Head of caudate nucleus (tissue), 42 donors: ENCODE measurements at regions not wholly inside any gene's neighbourhood (a gene's known extent, or its start where the extent isn't known, plus 50 kb on each side); places are given as distances from the start of the nearest gene placed in this dataset.

Source experiments
- DNase-seq, 42 donors: peaks; one replicate each; pipeline versions ENCODE4 v3.0.0 to v3.0.0-alpha.2; 2020 to 2021; ENCODE audit warnings: mixed read lengths in 7 of 42
- intact Hi-C: fragments of 100-400 bp; cut with DNase I; formaldehyde crosslinking; loops from one replicate; pipeline ENCODE4 v1.15.0; 2022

DNA sequence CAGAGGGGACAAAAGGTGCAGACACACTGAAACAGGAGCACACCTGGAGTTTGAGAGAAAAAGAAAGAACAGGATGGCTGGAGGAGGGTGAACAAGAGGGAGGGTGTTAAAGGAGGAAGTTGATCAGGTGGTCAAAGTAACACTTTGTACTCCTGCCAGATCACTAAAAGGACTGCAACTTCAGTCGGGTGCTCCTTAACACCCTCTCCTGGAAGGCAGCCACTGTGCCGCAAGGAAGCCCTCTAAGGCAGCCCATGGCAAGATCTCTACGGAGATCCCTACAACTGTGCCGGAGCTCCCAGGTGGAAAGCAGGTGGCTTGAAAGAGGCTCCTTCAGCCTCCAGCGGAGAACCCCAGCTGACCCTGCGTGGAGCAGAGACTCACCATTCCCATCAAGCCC is 124.4 kb upstream of the MSX2 start:
- intact Hi-C loops = no loop called here

DNA sequence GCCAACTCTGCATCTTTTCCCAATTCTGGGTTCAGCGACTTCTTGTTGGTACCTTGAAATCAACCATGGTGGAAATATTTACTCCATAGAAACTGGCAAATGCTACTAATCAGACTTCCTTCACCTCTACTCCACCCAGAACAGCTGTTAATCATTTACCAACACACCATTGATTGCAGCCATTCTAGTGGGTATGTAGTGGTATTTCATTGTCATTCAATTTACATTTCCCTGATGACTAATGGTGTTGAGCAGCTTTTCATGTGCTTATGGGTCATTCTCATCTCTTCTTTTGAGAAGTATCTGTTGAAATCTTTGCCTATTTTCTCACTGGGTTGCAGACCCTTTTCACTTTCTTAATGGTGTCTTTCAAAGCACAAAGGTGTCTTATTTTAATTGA is 122.4 kb upstream of the MSX2 start:
- no peak for DNase-seq
- intact Hi-C loops = no loop called here

More for the DNA sequence above, 124.4 kb upstream of the MSX2 start:
- DNase-seq = no peak

DNA sequence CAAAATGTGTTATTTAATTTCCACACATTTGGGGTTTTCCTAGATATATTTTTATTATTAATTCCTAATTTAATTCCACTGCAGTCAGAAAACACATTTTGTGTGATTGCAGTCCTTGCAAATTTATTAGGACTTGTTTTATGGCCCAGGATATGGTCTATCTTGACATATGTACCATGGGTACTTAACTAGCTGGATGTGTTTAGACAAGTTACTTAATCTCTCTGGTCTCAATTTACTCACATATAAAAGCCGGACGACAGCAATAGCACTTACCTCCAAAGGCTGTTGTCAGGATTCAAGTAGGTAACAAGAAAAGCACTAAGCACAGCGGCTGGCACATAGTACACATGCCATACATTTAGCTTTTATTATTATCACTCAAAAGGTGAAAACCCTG is 118.2 kb upstream of the MSX2 start:
- DNase-seq = no peak
- intact Hi-C loops = no loop called here

DNA sequence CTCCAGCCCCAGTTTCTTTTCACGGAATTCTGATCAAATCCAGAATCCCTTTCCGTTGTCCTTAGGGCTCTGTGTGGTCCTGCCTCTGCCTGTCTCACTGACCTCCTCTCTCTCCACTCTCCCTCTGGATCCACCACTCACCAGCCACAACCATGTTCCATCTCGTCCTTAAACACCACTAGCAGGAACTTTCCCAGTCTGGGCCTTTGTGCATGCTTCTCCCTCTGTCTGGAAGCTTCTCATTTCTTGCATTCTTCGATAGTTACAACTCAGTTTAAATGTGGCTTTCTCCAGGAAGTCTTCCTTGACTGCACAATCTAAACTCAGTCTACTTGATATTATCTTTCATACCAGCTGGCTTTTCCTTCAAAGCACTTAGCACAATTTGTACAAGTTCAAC is 117.7 kb upstream of the MSX2 start:
- intact Hi-C loops = no loop called here

DNA sequence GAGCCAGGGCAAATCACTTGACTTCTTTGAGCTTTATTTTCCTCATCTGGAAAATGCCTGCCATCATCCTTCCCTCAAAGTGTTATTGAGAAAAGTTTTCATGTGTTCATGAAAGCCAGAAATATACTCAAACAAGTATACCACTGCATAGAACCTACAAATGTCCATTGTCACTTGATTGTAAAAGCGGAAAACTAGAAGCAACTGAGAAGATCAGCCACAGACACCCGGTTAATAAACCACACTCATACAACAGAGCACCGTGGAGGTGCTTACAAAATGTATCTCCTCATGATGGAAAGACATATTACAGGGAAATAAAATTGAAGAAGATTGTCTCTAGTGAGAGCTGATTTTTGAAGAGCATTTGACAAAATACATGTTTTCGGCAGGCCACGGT is 117.2 kb upstream of the MSX2 start:
- intact Hi-C loops = no loop called here
- DNase-seq = no peak

More for the DNA sequence above, 117.7 kb upstream of the MSX2 start:
- DNase-seq = no peak

DNA sequence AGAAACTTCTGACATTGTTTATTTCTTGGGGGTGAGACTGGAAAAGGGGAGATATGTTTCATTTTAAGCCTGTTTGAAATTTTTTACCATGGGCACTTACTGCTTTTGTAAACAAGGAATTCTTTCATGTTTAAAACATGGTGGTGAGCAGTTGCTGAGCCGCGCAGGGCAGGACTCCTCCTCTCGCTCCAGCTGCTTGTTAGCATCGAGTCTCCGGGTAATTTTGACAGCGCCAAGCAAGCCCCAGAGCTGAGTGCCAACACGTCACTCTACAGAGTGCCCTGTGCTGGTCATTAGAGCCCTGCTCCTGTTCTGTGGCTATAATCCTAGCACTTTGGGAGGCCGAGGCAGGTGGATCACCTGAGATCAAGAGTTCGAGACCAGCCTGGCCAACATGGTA is 116.5 kb upstream of the MSX2 start:
- intact Hi-C loops = no loop called here
- no peak for DNase-seq

DNA sequence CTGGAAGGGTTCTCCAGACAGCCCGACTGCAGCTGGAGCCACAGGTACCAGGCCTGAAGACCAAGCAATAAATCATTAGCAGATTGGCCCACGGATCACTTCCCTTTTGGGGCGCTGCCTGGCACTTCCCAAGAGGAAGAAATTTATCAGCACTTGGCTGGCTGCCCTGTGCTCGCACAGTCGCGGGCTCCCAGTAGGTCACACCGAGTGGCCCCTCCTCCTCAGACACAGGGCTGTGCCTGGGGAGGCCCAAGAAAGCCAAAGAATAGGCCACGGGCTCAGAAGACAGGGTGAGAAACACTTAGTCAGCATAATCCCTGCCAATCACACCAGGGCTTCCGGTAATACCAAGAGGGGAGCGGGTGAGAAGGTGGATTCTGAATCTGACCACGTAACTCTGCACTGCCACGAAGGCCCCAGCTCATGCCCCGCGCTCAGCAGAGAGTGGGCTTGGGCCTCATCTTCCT is 115.7 kb upstream of the MSX2 start:
- intact Hi-C loops = no loop called here
- peak in 39 of 42 donors; percentile 4 to 84 (median 38) for DNase-seq

DNA sequence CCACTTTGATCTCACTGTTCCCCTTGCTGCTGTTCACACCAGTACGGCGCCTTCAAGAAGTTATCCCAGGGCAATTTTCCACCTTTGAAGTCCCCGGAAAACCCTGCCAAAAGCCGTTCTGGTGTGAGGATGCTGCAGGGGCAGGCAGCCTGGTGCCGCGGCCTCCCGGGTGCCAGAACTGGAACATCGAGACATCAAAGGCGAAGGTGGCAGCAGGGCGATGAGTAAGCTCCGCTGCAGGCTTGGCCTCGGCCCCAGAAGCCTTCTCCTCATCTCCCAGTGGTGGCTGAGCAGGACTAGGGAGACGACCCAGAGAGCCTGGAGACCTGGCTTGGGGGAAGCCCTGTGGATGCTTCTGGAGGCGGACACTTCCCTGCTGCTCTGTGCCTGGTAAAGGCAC is 115.3 kb upstream of the MSX2 start:
- intact Hi-C loops = no loop called here
- DNase-seq = peak in 1 of 42 donors; percentile 10

DNA sequence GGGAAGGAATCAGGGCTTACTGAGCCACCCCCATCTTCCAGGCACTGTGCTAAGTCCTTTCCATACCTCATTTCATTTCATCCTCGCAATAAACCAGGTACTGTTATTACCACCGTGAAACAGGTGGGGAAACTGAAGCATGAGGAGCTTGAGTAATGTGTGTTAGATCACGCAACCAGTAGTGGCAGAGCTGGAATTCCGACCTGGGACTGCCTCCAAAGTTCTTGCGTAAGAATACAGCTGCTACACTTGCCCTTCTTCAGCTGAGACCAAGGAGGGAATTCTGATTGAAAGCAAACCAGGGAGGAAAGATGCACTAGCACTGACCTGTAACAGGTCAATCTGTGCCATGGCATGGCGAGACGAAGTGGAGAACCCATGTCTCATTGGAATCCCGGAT is 113.4 kb upstream of the MSX2 start:
- no peak for DNase-seq
- intact Hi-C loops = no loop called here

DNA sequence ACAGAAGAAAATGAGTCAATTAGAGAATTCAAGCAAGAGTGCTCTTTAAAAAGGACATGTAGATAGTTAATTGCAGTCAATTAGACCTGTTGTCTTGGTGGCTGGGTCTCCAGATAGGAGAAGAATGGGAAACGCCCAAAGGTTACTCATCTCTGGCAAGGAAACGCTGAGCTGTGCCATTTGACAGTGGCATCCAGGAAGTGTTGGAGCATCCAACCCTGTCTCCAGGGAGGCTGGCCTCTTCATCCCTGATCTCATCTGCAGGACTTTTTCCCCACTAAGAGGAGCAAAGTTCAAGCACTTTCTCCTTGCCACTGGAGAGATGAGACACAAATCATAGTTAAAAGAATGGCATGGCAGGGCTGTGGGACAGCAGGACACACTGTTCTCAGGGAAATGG is 111.7 kb upstream of the MSX2 start:
- intact Hi-C loops = no loop called here
- no peak for DNase-seq

DNA sequence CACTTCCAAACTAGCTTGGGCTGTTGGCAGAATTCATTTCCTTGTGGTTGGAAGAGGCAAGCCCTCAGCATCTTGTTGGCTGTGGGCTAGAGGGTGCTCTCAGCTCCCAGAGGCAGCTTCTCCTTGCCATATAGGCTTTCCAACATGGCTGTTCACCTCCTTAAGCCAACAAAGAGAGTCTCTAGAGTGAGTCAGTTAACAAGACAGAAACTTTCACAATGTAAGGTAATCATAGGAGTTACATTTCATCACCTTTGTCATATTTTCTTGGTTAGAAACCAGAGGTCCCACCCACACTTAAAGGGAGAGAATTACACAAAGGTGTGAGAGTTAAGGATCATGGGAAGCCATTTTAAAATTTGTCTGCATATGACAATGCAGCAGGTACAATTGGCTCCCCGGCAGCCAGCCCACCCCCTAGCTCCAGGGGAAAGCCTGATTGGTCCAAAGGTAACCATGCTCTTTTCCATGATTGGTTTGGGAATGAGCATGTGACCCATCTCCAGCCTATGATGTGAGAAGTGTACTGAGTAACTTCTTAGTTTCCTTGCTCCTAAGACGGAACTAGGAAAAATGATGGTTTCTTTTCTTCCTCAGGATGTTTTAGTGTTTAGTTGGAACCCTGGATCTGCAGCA is 109.8 kb upstream of the MSX2 start:
- DNase-seq = no peak
- intact Hi-C loops = no loop called here

DNA sequence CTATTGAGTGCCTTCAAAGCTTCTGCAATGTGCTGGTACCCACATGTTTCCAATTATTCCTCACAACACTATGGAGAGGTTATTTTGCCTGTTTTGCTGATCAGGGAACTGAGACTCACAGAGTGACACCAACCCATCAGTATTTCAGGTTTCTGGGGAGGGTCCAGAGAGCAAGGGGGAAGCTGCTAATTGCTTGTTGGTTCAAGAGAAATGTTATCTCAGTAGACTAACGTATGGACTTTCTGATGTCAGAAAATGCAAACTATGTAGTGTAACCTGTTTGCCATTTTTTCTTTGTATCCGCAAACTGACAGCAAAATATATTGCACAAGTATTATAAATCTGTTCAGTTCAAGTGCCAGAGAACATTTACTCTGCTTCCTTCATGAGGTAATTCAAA is 108.3 kb upstream of the MSX2 start:
- intact Hi-C loops = no loop called here
- DNase-seq = no peak

DNA sequence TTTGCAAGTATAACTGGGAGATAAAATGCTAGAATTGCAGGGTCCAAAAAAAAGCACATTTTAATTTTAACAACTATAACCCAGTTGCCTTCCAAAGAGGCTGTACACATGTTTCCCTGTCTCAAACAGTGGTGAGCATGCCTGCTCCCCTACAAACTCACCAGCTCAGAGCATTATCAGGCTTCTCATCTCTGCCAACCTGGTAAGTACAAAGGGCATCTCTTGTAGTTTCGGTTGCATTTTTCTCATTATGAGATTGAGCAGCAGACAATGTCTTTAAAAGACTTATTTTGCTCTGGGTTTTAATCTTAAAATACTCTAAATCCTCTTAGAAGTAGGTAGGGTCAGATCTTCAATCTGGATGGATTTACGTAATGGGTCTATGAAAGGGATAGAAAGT is 107.1 kb upstream of the MSX2 start:
- intact Hi-C loops = no loop called here
- DNase-seq = no peak

DNA sequence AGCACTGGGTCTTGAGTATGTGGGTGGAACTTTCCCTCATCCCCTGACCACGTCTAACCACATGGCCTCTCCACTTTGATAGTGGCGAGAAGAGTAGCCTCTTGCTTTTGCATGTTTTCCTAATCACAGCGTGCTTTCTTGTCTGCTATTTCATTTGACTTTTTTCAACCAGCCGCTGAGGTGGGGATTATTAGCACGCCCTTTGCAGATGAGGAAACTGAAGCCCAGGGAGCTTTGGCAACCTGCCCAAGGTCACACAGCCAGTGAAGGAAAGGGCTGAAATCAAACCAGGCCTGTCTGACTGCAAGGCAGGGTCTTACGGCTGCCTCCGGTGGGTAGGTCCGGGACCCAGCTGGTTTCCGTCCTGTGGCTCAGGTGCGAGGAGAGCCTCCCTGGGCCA is 106.5 kb upstream of the MSX2 start:
- no peak for DNase-seq
- intact Hi-C loops = no loop called here

DNA sequence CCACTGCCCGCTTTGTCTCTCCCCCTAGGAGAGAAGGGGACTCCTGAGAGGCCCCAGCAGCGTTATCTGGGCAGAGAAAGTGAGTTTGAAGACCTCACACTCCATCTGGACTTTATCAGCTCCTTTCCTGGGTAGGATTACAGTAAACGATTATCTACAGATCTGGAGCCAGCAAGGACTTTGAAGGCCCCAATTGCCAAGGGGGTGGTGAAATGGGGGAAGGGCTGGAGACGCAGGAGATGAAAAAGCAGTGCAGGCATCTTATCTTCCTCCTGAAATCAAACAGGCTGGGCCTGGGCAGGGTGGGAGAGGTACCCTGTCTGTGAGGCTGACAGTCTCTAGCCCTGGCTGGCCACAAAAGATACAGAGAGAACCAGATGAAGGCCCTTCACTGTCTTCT is 105.8 kb upstream of the MSX2 start:
- DNase-seq = no peak
- intact Hi-C loops = no loop called here

DNA sequence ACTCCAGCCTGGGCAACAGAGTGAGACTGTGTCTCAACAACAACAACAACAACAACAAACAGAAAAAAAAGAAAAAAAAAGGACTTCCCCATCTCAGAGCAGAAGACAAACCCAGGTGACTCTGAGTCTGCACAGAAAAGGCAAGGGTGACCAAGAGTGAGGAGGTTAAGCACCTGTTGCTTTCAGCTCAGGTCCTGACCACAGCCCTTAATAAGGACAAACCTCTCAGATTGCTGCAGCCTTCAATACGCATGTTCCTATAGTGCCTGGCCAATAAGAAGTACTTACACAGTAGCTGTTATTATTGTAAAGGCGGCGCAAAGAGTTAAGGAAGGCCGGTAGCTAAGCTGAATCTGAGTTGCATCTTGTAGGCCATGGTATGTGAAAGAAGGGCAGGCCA is 102.3 kb upstream of the MSX2 start:
- intact Hi-C loops = no loop called here
- DNase-seq = no peak

DNA sequence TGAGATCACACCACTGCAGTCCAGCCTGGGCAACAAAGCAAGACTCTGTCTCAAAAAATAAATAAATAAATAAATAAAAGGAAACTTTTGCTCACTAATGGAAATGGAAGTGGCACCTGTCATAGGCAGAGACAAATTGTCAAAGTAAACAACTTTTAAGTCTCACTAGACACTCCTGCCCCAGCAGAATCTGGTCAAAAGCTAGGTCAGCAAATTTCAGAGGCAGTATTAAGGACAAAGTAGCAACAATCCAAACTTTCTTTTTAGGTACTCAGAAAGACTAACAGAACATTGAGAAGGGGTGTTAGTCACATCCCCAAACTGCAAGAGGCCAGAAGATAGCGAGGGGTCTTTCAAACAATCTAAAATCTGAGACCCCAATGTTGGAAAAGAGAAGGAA is 101.4 kb upstream of the MSX2 start:
- DNase-seq = no peak
- intact Hi-C loops = no loop called here

DNA sequence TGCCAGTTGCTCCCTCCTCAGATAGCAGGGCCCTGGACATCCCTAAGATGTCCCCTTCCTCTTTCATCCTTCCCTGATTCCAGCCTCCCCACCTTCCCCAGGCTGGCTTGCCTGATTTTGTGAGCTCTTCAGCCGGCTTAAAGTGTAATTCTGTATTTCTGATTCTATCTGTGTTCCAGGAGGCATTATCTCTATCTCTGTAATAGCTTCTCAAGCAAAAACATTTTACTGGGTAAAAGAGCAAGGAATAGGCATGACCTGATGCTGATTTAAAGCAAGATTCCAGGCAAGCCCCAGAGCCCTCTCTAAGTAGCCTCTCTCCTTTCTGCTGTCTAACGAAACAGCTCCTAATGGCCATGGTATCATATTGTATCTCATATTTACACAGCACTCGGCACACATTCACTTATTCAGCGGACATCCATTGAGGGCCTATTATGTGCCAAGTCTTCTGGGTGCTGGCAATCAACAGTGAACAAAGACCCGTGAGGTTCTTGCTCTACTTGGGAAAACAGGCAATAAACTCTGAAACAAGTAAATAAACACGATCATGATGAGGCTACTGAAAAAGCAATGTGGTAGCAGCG is 100.9 kb upstream of the MSX2 start:
- DNase-seq = no peak
- intact Hi-C loops = no loop called here

DNA sequence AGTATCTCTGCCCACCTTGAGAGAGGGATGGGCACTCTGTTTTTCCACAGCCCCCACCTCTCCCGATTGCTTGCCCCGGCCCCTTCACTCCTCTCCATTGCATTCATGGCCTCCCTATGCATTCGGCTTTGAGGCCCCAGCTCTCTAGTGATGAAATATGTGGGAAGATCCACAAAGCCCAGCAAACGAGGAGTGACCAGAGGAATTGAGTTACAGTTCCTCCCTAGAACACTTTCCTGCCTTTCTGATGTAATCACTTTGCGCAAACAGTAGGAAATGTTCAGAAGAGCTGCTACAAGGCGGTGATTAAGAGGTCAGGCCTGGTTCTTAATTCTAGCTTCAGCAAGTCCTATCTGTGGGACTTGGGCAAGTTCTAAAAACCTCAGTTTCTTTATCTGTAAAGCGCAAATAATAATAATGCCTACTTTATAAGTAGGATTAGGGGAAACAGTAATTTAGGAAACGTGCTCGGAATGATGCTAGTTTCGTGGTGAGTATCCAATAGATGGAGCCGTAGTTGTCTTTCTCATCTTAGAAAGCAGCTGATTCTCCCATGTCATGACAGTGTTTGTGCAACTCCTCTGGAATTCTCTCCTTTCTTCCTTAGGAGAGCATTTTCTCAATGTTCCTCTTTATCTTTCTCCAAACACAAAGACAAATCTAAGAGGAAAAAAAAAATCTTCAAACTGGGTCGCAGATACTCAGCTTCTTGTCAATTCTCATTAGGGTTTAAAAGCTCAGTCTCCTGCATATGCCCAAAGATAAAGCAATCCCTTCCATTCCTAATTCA is 99.5 kb upstream of the MSX2 start:
- intact Hi-C loops = no loop called here
- DNase-seq = no peak

DNA sequence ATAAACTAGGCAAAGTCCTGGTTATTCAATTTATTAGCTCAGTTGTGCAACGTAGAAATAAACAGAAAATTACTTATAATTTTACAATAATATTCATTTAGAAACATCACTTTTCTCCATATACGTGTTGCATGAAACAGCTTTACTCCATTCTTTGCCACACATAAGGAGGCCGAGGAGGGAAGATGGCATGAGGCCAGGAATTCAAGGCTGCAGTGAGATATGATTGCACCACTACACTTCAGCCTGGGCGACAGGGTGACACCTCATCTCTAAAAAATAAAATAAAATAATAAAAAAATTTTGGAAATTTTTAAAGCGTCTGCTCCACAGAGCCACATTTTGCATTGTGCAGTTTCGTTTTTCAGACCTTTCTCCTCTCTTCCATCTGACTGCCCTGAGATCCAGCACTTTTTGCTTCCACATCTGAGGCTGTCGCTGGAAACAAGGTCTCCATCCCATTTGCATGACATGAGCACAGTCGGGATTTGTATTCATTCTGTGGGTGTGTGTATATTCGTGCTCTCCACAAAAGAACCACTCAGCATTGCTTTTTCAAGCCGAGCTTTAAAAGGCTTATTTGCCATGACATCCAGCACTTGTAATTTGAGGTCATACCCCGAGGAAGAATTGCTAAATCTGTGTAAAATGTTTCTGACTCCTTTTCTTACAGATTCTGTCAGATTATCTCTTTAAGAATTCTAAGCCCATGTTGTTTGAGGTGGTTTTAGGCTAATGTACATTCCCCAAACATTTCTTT is 98.6 kb upstream of the MSX2 start:
- peak in 16 of 42 donors; percentile 6 to 64 (median 20) for DNase-seq
- intact Hi-C loops = no loop called here
